ENCODE measurements at regions not wholly inside any gene's neighbourhood (a gene's known extent, or its start where the extent isn't known, plus 50 kb on each side); places are given as distances from the start of the nearest gene placed in this dataset.

GRCh38 chr4:163773940-163774339 is 279.4 kb downstream of the TMA16 start:
- DNase-seq = no peak

GRCh38 chr4:163776957-163777356 is 282.5 kb downstream of the TMA16 start:
- DNase-seq = no peak

- no peak for DNase-seq
These were observed 287.2 kb downstream of the TMA16 start for GRCh38 chr4:163781726-163782125.

- DNase-seq = no peak
These were observed 295.7 kb downstream of the TMA16 start for GRCh38 chr4:163790231-163790630.

- DNase-seq = no peak
These were observed 301.4 kb downstream of the TMA16 start for GRCh38 chr4:163795885-163796284.

- no peak for DNase-seq
These were observed 309.5 kb downstream of the TMA16 start for GRCh38 chr4:163804001-163804400.

- no peak for DNase-seq
These were observed 312.2 kb downstream of the TMA16 start for GRCh38 chr4:163806653-163807052.

GRCh38 chr4:163808011-163808410 is 313.5 kb downstream of the TMA16 start:
- DNase-seq = no peak

- no peak for DNase-seq
These were observed 316.3 kb downstream of the TMA16 start for GRCh38 chr4:163810755-163811154.

GRCh38 chr4:163815776-163816175 is 321.3 kb downstream of the TMA16 start:
- DNase-seq = no peak

GRCh38 chr4:163816494-163816893 is 322.0 kb downstream of the TMA16 start:
- DNase-seq = no peak

GRCh38 chr4:163818673-163819072 is 324.2 kb downstream of the TMA16 start:
- no peak for DNase-seq

GRCh38 chr4:163833669-163834068 is 339.2 kb downstream of the TMA16 start:
- peak; percentile 42 for DNase-seq

- DNase-seq = no peak
These were observed 351.5 kb downstream of the TMA16 start for GRCh38 chr4:163846008-163846407.

- DNase-seq = no peak
These were observed 357.8 kb downstream of the TMA16 start for GRCh38 chr4:163852246-163852645.

- no peak for DNase-seq
These were observed 363.4 kb downstream of the TMA16 start for GRCh38 chr4:163857903-163858302.

- no peak for DNase-seq
These were observed 364.0 kb downstream of the TMA16 start for GRCh38 chr4:163858515-163858914.

GRCh38 chr4:163863082-163863481 is 368.6 kb downstream of the TMA16 start:
- DNase-seq = no peak

- no peak for DNase-seq
These were observed 370.5 kb downstream of the TMA16 start for GRCh38 chr4:163865010-163865409.

GRCh38 chr4:163866728-163867315 is 372.3 kb downstream of the TMA16 start:
- DNase-seq = no peak

GRCh38 chr4:163868445-163868844 is 374.0 kb downstream of the TMA16 start:
- DNase-seq = no peak

GRCh38 chr4:163871078-163871477 is 376.6 kb downstream of the TMA16 start:
- DNase-seq = no peak

- no peak for DNase-seq
These were observed 380.8 kb downstream of the TMA16 start for GRCh38 chr4:163875327-163875726.

- DNase-seq = no peak
These were observed 384.0 kb downstream of the TMA16 start for GRCh38 chr4:163878336-163879121.

GRCh38 chr4:163892417-163892816 is 397.9 kb downstream of the TMA16 start:
- no peak for DNase-seq

All from NCI-H1436 treated with DMSO at 0.1 percent for 48 hours (cell line).